ENCODE measurements at regions not wholly inside any gene's neighbourhood (a gene's known extent, or its start where the extent isn't known, plus 50 kb on each side); places are given as distances from the start of the nearest gene placed in this dataset.

DNA sequence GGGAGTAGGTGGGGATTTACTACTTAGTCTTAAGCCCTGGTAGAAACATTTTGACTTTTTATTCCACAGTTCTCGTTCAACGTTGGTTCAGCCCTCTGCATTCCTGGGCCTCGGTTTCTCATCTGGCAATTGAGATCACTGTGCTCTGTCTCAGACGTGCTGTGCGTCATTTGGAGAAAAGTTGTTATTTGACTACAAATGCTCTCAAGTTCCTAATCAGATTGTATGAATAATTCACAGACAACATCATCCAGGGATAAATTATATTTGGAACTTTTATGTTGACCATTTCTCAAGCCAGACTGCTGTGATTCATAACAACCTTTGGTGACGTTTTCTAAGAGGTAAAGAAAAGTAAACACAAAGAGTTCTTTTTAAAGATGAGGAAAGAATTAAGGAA is 69.2 kb downstream of the BLID start:
- Histone ChIP-seq H2BK5ac (ENCODE audit: insufficient read length, low read length) (no peak overlapping the region), H3K18ac (ENCODE audit: insufficient read length, low read depth, low read length) (no peak overlapping the region), H3K4me1 (ENCODE audit: insufficient read depth, low read length) (no peaks in the 10 kb centered on the region; the same call in 1 of the 2 replicates), H3K56ac (ENCODE audit: insufficient read length, low read depth, low read length) (no peak overlapping the region), H3K9me3 (ENCODE audit: control insufficient read depth, low read depth, low read length) (no peaks in the 10 kb centered on the region), H3K79me1 (ENCODE audit: insufficient read depth, low read depth, low read length, poor library complexity, severe bottlenecking) (no peaks in the 10 kb centered on the region), H4K5ac (ENCODE audit: insufficient read length, low read depth, low read length) (no peak overlapping the region), H2BK20ac (ENCODE audit: low read depth, low read length, poor library complexity, severe bottlenecking) (no peak overlapping the region), H4K8ac (replicated peaks; ENCODE audit: insufficient read length, low read depth, low read length) (no peak overlapping the region), H3T11ph (ENCODE audit: low read length) (no peak overlapping the region), H3K14ac (ENCODE audit: insufficient read depth, low read length) (no peak overlapping the region), H3K4me2 (ENCODE audit: insufficient read depth, insufficient read length, low read length) (no peak overlapping the region), H2BK12ac (ENCODE audit: insufficient read length, low read depth, low read length) (no peak overlapping the region), H2BK120ac (ENCODE audit: low read depth, low read length, poor library complexity, severe bottlenecking) (no peak overlapping the region), H2AFZ (ENCODE audit: low read length) (no peak overlapping the region), H2AK5ac (ENCODE audit: insufficient read length, low read length) (no peak overlapping the region), H3K23me2 (ENCODE audit: insufficient read length, low read depth, low read length, poor library complexity, severe bottlenecking) (no peaks in the 10 kb centered on the region), H4K91ac (ENCODE audit: insufficient read length, low read depth, low read length) (no peak overlapping the region), H3K79me2 (ENCODE audit: insufficient read depth, low read length) (no peaks in the 10 kb centered on the region), H2BK15ac (ENCODE audit: low read depth, low read length) (no peak overlapping the region), H3K27ac (ENCODE audit: insufficient read length, low read depth, low read length) (no peak overlapping the region), H3K23ac (ENCODE audit: insufficient read length, low read depth, low read length) (no peak overlapping the region), H3K27me3 (ENCODE audit: insufficient read depth, low read length) (no peaks in the 10 kb centered on the region; the same call in 1 of the 2 replicates), H3K9ac (ENCODE audit: extremely low read depth, insufficient read length, low read length) (no peak overlapping the region), H4K20me1 (ENCODE audit: control insufficient read depth, insufficient read depth, insufficient read length) (no peaks in the 10 kb centered on the region), H3K4ac (ENCODE audit: low read depth, low read length) (no peak overlapping the region)
- no CpG with 5 or more reads among the region's 6 CpGs for WGBS (ENCODE audit: extremely low coverage, insufficient read length, low lambda C conversion rate)
- TF ChIP-seq, protein P1, sequence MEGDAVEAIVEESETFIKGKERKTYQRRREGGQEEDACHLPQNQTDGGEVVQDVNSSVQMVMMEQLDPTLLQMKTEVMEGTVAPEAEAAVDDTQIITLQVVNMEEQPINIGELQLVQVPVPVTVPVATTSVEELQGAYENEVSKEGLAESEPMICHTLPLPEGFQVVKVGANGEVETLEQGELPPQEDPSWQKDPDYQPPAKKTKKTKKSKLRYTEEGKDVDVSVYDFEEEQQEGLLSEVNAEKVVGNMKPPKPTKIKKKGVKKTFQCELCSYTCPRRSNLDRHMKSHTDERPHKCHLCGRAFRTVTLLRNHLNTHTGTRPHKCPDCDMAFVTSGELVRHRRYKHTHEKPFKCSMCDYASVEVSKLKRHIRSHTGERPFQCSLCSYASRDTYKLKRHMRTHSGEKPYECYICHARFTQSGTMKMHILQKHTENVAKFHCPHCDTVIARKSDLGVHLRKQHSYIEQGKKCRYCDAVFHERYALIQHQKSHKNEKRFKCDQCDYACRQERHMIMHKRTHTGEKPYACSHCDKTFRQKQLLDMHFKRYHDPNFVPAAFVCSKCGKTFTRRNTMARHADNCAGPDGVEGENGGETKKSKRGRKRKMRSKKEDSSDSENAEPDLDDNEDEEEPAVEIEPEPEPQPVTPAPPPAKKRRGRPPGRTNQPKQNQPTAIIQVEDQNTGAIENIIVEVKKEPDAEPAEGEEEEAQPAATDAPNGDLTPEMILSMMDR (conservative IDR thresholded peaks at IDR 0.05) = no peak
- peaks cover 0 to 3% of the 10 kb centered on the region in 2 experiments; a peak in 2 of 5 replicates for H3K9me3 Mint-ChIP-seq
- peaks cover 0 to 5% of the 10 kb centered on the region in 2 experiments; a peak in 2 of 4 replicates for H3K4me1 Mint-ChIP-seq
- DNase-seq = no peak
- H3K27me3 Mint-ChIP-seq (ENCODE audit: low read depth) = no peaks in the 10 kb centered on the region
- H3K27ac Mint-ChIP-seq = no peak overlapping the region
- 0 out of 7 replicates have a peak, but pooled peaks cover 0 to 2% (median 0%) of the 10 kb centered on the region in 3 experiments for H3K36me3 Mint-ChIP-seq (ENCODE audit: insufficient read depth in 1 of 3, low read depth in 3 of 3)
- no peak overlapping the region for H3K4me3 Mint-ChIP-seq
